ENCODE measurements at regions not wholly inside any gene's neighbourhood (a gene's known extent, or its start where the extent isn't known, plus 50 kb on each side); places are given as distances from the start of the nearest gene placed in this dataset.

DNA sequence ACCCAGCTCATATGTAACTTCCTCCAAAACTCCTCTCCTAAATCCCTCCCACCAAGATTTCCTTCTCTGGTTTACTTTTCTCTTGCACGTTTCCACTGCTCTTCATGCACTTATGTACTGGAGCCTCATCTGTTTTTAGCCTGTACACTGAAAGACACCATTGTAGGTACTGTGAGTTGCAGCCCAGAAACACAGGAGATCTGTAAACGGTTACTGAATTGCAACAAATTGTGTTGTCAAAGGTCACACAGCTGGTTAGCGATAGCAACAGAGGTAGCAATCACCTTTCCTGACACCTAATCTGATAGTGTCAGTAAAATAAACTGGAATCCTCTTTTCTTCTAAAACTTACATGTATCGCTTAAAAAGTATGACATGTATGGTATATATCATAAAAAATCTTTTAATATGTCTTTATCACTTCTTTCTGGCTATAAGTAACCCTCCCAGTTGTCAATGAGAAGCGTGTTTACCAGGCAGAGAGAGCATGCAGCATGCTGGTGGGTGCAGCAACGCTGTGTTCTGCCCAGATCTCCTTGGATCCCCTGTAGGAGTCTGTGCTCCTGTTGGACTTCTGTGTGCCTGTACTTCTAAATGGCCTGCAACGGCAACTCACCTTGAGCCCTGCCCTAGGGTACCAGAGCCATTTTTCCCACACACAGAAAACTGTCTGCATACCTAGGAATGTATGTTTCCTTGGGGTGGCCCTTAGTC lies 121.5 kb upstream of the CPM start:
- Histone ChIP-seq H3K4me3 (ENCODE audit: low read depth, low read length) (no peak overlapping the region), H3K27ac (no peak overlapping the region), H3K36me3 (no peaks in the 10 kb centered on the region), H3K27me3 (ENCODE audit: insufficient read depth, low read depth, severe bottlenecking) (no peaks in the 10 kb centered on the region), H3K9me3 (ENCODE audit: severe bottlenecking) (no peaks in the 10 kb centered on the region)
- no peak for DNase-seq
- TF ChIP-seq, protein P1, sequence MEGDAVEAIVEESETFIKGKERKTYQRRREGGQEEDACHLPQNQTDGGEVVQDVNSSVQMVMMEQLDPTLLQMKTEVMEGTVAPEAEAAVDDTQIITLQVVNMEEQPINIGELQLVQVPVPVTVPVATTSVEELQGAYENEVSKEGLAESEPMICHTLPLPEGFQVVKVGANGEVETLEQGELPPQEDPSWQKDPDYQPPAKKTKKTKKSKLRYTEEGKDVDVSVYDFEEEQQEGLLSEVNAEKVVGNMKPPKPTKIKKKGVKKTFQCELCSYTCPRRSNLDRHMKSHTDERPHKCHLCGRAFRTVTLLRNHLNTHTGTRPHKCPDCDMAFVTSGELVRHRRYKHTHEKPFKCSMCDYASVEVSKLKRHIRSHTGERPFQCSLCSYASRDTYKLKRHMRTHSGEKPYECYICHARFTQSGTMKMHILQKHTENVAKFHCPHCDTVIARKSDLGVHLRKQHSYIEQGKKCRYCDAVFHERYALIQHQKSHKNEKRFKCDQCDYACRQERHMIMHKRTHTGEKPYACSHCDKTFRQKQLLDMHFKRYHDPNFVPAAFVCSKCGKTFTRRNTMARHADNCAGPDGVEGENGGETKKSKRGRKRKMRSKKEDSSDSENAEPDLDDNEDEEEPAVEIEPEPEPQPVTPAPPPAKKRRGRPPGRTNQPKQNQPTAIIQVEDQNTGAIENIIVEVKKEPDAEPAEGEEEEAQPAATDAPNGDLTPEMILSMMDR (IDR thresholded peaks at IDR 0.05; ENCODE audit: low read depth, low read length): no peak

DNA sequence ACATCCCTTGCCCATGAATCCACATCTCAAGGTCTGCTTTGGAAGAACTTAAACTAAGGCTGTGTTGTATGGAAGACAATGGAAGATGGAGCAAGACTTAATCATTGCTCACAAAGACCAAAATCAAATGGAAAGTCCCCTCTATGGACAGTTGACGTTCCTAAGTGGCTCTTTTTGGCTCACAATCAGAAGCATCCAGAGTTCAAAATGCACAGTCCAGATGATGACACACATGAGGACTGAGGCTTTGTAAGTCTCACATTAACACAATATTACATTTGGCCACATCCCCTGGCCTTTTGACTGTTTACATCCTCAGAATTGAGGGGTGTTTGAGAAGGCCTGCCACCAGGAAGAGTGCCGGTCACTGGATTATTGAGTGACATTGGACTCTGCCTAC lies 122.3 kb upstream of the CPM start:
- no peaks in the 10 kb centered on the region for H3K27me3 ChIP-seq (ENCODE audit: insufficient read depth, low read depth, severe bottlenecking)
- no peak for DNase-seq
- H3K27ac ChIP-seq: no peak overlapping the region
- H3K4me3 ChIP-seq (ENCODE audit: low read depth, low read length): no peak overlapping the region
- TF ChIP-seq, protein P1 (IDR thresholded peaks at IDR 0.05; ENCODE audit: low read depth, low read length): no peak
- no peaks in the 10 kb centered on the region for H3K9me3 ChIP-seq (ENCODE audit: severe bottlenecking)
- H3K36me3 ChIP-seq: no peaks in the 10 kb centered on the region

DNA sequence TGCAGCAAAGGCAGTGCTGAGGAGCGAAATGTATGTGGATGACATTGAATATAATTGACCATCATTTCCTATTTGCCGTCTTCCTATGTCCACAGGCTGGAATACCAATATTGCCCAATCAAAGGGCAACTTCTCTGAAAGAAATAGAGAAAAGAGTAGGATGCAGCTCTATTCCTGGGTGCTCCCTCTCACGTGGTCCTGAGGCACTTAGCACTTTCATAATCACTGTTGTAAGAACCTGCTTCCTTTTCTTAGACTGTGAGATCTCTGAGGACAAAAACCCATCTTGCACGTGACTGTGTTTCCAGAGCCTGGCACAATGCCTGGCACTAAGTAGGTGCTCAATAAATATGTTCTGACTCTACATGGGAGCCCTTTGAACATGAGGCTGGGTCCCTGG lies 122.7 kb upstream of the CPM start:
- TF ChIP-seq, protein P1 (IDR thresholded peaks at IDR 0.05; ENCODE audit: low read depth, low read length): no peak
- no peaks in the 10 kb centered on the region for H3K36me3 ChIP-seq
- no peaks in the 10 kb centered on the region for H3K9me3 ChIP-seq (ENCODE audit: severe bottlenecking)
- H3K27me3 ChIP-seq (ENCODE audit: insufficient read depth, low read depth, severe bottlenecking): no peaks in the 10 kb centered on the region
- no peak overlapping the region for H3K27ac ChIP-seq
- DNase-seq: no peak
- H3K4me3 ChIP-seq (ENCODE audit: low read depth, low read length): no peak overlapping the region

DNA sequence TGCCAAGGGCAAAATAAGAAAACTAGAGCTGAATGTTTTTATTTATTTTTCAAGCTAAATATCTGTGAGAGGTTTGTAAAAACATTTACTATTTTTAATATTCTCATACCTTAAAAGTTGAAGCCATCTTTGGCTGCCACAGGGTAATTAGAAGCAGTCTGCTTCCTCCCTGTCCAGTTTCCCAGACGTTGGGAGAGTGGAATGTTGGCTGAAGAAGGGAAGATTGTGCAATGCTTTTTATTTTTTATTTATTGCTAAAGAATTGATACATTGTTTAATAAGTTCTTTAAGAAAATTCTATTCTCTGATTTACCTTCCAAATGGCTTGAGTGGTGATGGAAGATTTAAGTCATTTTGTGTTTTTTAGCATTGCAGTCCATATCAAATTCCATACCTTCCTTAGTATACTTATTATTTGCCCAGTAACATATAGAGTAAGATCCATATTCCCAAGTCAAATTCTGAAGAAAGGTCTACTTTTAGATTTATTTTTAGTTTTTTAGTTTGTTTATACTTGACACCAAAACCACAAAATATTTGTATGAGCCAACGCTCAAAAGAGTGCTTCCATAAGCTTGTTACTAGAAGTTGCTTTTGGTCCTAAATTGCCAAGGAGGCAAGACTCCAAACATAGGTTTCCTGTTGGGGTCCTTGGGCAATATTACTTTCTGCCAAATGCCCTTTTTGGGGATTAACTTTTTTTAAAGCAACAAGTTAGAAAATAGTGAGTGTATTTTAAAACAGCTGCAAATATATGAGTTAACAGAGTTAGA lies 124.0 kb upstream of the CPM start:
- no peaks in the 10 kb centered on the region for H3K36me3 ChIP-seq
- no peaks in the 10 kb centered on the region for H3K9me3 ChIP-seq (ENCODE audit: severe bottlenecking)
- H3K27me3 ChIP-seq (ENCODE audit: insufficient read depth, low read depth, severe bottlenecking): no peaks in the 10 kb centered on the region
- H3K4me3 ChIP-seq (ENCODE audit: low read depth, low read length): no peak overlapping the region
- no peak overlapping the region for H3K27ac ChIP-seq
- TF ChIP-seq, protein P1 (IDR thresholded peaks at IDR 0.05; ENCODE audit: low read depth, low read length): no peak
- no peak for DNase-seq

DNA sequence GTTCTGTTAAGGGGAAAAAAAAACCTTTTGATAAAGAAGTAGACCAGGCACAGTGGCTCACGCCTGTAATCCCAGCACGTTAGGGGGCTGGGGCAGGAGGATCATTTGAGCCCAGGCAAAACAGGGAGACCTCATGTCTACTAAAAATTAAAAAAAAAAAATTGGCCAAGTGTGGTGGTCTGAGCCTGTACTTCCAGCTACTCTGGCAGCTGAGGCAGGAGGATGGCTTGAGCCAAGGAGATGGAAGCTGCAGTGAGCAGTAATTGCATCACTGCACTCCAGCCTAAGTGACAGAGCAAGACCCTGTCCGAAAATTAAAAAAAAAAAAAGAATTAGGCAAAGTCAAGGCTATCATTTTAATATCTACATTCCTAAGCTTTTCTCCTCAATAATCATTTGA lies 124.8 kb upstream of the CPM start:
- Histone ChIP-seq H3K27me3 (ENCODE audit: insufficient read depth, low read depth, severe bottlenecking) (no peaks in the 10 kb centered on the region), H3K9me3 (ENCODE audit: severe bottlenecking) (no peaks in the 10 kb centered on the region), H3K27ac (no peak overlapping the region), H3K36me3 (no peaks in the 10 kb centered on the region), H3K4me3 (ENCODE audit: low read depth, low read length) (no peak overlapping the region)
- no peak for DNase-seq
- TF ChIP-seq, protein P1 (IDR thresholded peaks at IDR 0.05; ENCODE audit: low read depth, low read length): no peak

Data from WERI-Rb-1 (cell line).